ENCODE measurements at regions not wholly inside any gene's neighbourhood (a gene's known extent, or its start where the extent isn't known, plus 50 kb on each side); places are given as distances from the start of the nearest gene placed in this dataset.

GRCh38 chr16:80082906-80083305 is 457.9 kb upstream of the DYNLRB2 start:
- no peak for DNase-seq (ENCODE audit: low read depth)
- no peak for TF ChIP-seq CTCF (IDR thresholded peaks at IDR 0.05; ENCODE audit: low read length, missing control alignments)
- H3K4me3 ChIP-seq (replicated peaks; ENCODE audit: low read depth, low read length): no peak overlapping the region

- DNase-seq (ENCODE audit: low read depth): no peak
- no peak overlapping the region for H3K4me3 ChIP-seq (replicated peaks; ENCODE audit: low read depth, low read length)
- no peak for TF ChIP-seq CTCF (IDR thresholded peaks at IDR 0.05; ENCODE audit: low read length, missing control alignments)
Observed at GRCh38 chr16:80081846-80082245, 458.9 kb upstream of the DYNLRB2 start.

DNA sequence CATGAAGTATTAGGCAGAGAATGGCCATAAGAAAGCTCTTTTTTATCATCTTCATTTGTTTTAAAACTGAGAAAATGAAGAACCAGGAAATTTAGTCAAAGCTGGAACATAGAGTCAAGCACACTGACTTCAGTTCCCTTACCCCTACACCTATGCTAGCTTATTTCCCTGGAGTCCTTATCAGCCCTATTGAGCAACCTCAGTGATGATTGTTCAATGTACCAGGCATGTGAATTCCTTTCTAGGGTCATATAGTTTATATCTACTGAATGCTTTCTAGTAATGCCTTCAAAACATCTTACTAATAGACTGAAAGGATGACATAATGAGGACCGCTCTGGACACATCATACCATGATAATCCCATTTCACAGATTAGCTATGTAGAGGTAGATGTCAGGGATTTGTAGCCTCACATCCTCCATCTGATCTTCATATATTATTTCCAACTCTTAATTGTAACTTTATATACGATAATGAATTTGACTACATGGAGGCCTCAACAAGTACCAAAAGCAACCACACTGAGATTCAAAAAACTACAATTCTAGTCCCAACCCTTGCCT is 460.4 kb upstream of the DYNLRB2 start:
- no peak for TF ChIP-seq CTCF (IDR thresholded peaks at IDR 0.05; ENCODE audit: low read length, missing control alignments)
- no peak overlapping the region for H3K4me3 ChIP-seq (replicated peaks; ENCODE audit: low read depth, low read length)
- no peak for DNase-seq (ENCODE audit: low read depth)

DNA sequence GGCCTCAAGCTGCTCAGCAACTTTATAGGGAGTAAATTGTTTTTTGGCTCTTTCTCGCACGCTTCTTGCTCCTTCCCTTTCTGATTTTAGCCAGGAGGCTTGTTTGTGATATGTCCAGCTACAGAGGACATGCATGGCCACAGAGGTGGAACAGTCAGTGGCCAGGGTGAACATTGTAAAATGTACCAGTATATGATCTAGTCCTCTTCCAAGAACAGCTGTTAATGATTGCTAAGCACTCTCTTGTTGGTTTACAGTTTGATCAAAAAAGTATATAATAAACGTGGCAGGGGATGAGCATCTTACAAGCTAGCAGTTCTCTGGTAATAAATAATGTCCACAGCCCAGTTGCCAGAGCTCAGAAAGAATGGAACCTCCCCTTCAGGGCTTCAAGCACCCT is 461.7 kb upstream of the DYNLRB2 start:
- no peak for TF ChIP-seq CTCF (IDR thresholded peaks at IDR 0.05; ENCODE audit: low read length, missing control alignments)
- H3K4me3 ChIP-seq (replicated peaks; ENCODE audit: low read depth, low read length): no peak overlapping the region
- DNase-seq (ENCODE audit: low read depth): no peak

DNA sequence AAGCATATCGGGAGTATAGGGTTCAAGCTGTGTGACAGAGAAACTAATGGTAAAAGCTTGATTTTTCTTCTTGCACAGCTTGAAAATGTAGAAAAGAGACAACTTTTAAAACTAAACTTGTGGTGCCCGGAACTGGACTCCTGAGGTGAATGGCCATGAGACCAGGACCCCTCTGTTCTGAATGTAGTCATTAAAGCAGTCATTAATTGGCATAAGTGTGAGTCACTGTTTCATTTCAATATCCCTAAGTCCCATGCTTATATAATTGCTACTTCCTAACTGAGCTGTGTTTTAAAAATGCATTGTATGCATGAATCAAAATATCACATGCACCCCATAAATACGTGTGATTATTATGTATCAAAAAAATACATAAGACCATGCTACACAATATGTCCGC is 463.1 kb upstream of the DYNLRB2 start:
- no peak for TF ChIP-seq CTCF (IDR thresholded peaks at IDR 0.05; ENCODE audit: low read length, missing control alignments)
- no peak overlapping the region for H3K4me3 ChIP-seq (replicated peaks; ENCODE audit: low read depth, low read length)
- DNase-seq (ENCODE audit: low read depth): no peak

- H3K4me3 ChIP-seq (replicated peaks; ENCODE audit: low read depth, low read length): no peak overlapping the region
- TF ChIP-seq CTCF (IDR thresholded peaks at IDR 0.05; ENCODE audit: low read length, missing control alignments): no peak
- no peak for DNase-seq (ENCODE audit: low read depth)
Observed at GRCh38 chr16:80074329-80074728, 466.5 kb upstream of the DYNLRB2 start.

GRCh38 chr16:80071964-80072456 is 468.8 kb upstream of the DYNLRB2 start:
- TF ChIP-seq CTCF (IDR thresholded peaks at IDR 0.05; ENCODE audit: low read length, missing control alignments): no peak
- DNase-seq (ENCODE audit: low read depth): no peak
- H3K4me3 ChIP-seq (replicated peaks; ENCODE audit: low read depth, low read length): no peak overlapping the region
